OCI-LY7 (cell line): ENCODE measurements at regions not wholly inside any gene's neighbourhood (a gene's known extent, or its start where the extent isn't known, plus 50 kb on each side); places are given as distances from the start of the nearest gene placed in this dataset.

Experiments used
- BruUV-seq: library from RNA; stranded (reverse); fragments of 400-500 nt; replicated peaks from 2 replicates; lab custom pipeline; 2021; lab: Mats Ljungman, UMichigan
- CTCF ChIA-PET: fragments of 300-600 bp; sonication (Branson Sonifier 250); formaldehyde crosslinking; loops from one replicate; lab custom pipeline; 2022; ENCODE audit warnings: antibody characterized with exemption; ENCODE audit not compliant: unreplicated experiment; lab: Charles Lee
- POLR2A ChIA-PET: fragments of 300-600 bp; sonication (Branson Sonifier 250); formaldehyde crosslinking; loops from one replicate; lab custom pipeline; 2022; ENCODE audit warnings: antibody characterized with exemption; lab: Charles Lee
- DNase-seq: peaks from one replicate; pipeline ENCODE4 v3.0.0-alpha.2; 2015; ENCODE audit warnings: low spot score
- H2AFZ ChIP-seq: fragments of 200-600 bp; sonication (generic), shearing (Covaris generic); 2 replicates; pipeline ENCODE4 v1.6.1; 2014; ENCODE audit warnings: mild to moderate bottlenecking, antibody characterized with exemption, low read length, moderate library complexity
- H3K27ac ChIP-seq: fragments of 200-600 bp; sonication (generic); 2 replicates; pipeline ENCODE4 v1.5.1; 2014; ENCODE audit warnings: mixed run types, low read depth, mild to moderate bottlenecking, moderate library complexity, low read length, inconsistent platforms; ENCODE audit not compliant: poor library complexity, severe bottlenecking
- H3K36me3 ChIP-seq: fragments of 200-600 bp; sonication (generic); 2 replicates; pipeline ENCODE4 v1.6.1; 2014; ENCODE audit warnings: mild to moderate bottlenecking, antibody characterized with exemption, low read length, moderate library complexity, mixed read lengths; ENCODE audit not compliant: insufficient read depth
- H3K4me1 ChIP-seq: fragments of 200-600 bp; sonication (generic); 2 replicates; pipeline ENCODE4 v1.5.1; 2014; ENCODE audit warnings: mild to moderate bottlenecking, low read length; ENCODE audit not compliant: insufficient read depth, poor library complexity, severe bottlenecking
- H3K4me2 ChIP-seq: fragments of 200-600 bp; sonication (generic); 2 replicates; pipeline ENCODE4 v1.6.1; 2014; ENCODE audit warnings: mild to moderate bottlenecking, low read length
- H3K4me3 ChIP-seq: fragments of 200-600 bp; sonication (generic); 2 replicates; pipeline ENCODE4 v1.5.1; 2014; ENCODE audit warnings: mild to moderate bottlenecking, low read depth, low read length; ENCODE audit not compliant: poor library complexity, severe bottlenecking
- H3K79me2 ChIP-seq: fragments of 200-600 bp; sonication (generic); 2 replicates; pipeline ENCODE4 v1.6.1; 2016; ENCODE audit warnings: low read depth, mild to moderate bottlenecking, low read length, moderate library complexity, mixed read lengths; ENCODE audit not compliant: insufficient read depth
- H3K9me2 ChIP-seq: fragments of 200-600 bp; sonication (generic); 2 replicates; pipeline ENCODE4 v1.6.1; 2016; ENCODE audit warnings: mild to moderate bottlenecking, low read length, mixed read lengths; ENCODE audit not compliant: insufficient read depth
- H3K9me3 ChIP-seq: fragments of 200-600 bp; sonication (generic); 2 replicates; pipeline ENCODE4 v1.6.1; 2014; ENCODE audit warnings: mild to moderate bottlenecking, mixed run types, low read length, mixed read lengths
- H4K20me1 ChIP-seq: fragments of 200-600 bp; sonication (generic); 2 replicates; pipeline ENCODE4 v1.6.1; 2014; ENCODE audit warnings: mild to moderate bottlenecking, antibody characterized with exemption, low read length, moderate library complexity, mixed read lengths; ENCODE audit not compliant: insufficient read depth
- EZH2phosphoT487 ChIP-seq: fragments of 200-600 bp; sonication (generic); IDR thresholded peaks from 2 replicates; pipeline ENCODE4 v1.6.1; 2018; ENCODE audit warnings: low read depth, borderline replicate concordance, mild to moderate bottlenecking, mixed run types, antibody characterized with exemption, low read length, moderate library complexity, mixed read lengths
- intact Hi-C: fragments of 100-400 bp; cut with micrococcal nuclease; formaldehyde crosslinking; loops from one replicate; pipeline ENCODE4 v1.10.0; 2022; ENCODE audit not compliant: unreplicated experiment
- TF ChIP-seq, protein P1 (sequence below): fragments of 200-600 bp; sonication (generic); conservative IDR thresholded peaks from 2 replicates; pipeline ENCODE4 v1.5.1; 2014; ENCODE audit warnings: mild to moderate bottlenecking, antibody characterized with exemption, low read length, moderate library complexity, mixed read lengths

DNA sequence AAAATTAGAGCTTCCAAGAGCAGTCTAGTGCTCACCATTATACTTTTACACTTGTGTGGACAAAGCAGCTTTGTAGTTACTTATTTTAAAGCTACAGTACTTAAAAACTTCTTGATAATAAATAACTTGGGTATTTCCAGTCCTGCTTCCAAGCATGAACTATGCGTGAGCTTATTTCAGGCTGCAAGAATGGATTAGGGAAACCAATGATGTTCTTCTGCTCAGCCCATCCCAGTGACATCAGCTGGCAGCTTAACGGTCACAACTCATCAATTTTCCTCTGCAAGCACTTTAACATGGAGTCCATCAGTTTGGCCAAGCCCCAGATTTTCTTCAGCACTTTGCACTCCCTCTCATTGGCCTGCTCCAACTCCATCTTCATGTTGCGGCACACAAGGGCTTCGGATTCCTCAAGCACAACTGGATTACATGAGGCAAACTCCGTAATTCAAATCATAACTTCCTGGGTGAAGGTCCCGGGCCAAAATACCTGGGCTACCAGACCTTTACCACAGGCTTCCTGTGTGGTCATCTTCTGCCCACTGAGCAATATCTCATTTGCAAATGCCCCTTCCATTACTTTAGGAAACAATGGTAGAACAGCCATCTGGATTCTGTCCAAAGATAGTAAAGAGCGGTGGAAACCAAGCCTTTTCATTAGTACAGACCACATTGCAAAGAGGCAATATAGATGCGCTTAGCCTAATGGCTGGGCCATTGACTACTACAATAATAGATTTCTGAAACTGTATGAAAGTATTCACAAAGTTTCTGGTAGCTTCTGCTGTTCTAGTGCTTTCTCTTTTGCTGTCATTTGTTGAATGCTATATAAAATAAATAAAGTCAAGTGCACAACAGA lies 87.5 kb upstream of the DAZL start:
- H3K4me3 ChIP-seq = no peak overlapping the region
- intact Hi-C loops = no loop called here
- H3K9me3 ChIP-seq = no peaks in the 10 kb centered on the region
- H3K9me2 ChIP-seq = no peaks in the 10 kb centered on the region
- DNase-seq = no peak
- H2AFZ ChIP-seq = no peak overlapping the region
- no peaks in the 10 kb centered on the region for H4K20me1 ChIP-seq
- H3K4me1 ChIP-seq = no peaks in the 10 kb centered on the region
- TF ChIP-seq, protein P1, sequence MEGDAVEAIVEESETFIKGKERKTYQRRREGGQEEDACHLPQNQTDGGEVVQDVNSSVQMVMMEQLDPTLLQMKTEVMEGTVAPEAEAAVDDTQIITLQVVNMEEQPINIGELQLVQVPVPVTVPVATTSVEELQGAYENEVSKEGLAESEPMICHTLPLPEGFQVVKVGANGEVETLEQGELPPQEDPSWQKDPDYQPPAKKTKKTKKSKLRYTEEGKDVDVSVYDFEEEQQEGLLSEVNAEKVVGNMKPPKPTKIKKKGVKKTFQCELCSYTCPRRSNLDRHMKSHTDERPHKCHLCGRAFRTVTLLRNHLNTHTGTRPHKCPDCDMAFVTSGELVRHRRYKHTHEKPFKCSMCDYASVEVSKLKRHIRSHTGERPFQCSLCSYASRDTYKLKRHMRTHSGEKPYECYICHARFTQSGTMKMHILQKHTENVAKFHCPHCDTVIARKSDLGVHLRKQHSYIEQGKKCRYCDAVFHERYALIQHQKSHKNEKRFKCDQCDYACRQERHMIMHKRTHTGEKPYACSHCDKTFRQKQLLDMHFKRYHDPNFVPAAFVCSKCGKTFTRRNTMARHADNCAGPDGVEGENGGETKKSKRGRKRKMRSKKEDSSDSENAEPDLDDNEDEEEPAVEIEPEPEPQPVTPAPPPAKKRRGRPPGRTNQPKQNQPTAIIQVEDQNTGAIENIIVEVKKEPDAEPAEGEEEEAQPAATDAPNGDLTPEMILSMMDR = no peak
- no peak for TF ChIP-seq EZH2phosphoT487
- no TSS peak for BruUV-seq
- no peaks in the 10 kb centered on the region for H3K79me2 ChIP-seq
- H3K4me2 ChIP-seq = no peak overlapping the region
- POLR2A ChIA-PET = interaction anchor here (0.6 to 1.1 kb wide), 4 partner anchors 17 to 85 kb away, joined by 3 to 5 read pairs (median 3); no protein-coding TSS in a partner anchor
- H3K27ac ChIP-seq = no peak overlapping the region
- H3K36me3 ChIP-seq = no peaks in the 10 kb centered on the region
- CTCF ChIA-PET = no interaction called here

DNA sequence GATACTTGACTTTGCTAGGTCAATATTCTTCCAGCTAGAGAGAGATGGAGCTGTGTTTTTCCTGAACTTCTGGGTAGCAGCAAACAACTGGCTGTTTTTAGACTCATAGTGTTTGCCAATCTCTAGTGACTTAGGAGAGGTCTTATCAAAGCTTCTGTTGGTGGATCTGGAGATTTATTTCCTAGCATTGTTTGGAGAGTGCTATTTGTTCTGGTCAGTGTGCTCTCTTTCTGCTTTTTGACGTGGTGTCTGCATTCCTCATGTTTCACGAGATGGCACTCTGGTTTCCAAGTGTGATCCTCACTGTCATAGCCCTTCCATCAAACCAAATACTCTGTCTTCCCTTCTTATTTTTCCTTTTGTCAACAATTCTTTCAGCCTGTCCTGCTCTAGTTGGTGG lies 88.6 kb upstream of the DAZL start:
- Histone ChIP-seq H3K9me3 (no peaks in the 10 kb centered on the region), H3K4me2 (no peak overlapping the region), H4K20me1 (no peaks in the 10 kb centered on the region), H3K36me3 (no peaks in the 10 kb centered on the region), H2AFZ (no peak overlapping the region), H3K79me2 (no peaks in the 10 kb centered on the region), H3K9me2 (no peaks in the 10 kb centered on the region), H3K4me3 (no peak overlapping the region), H3K27ac (no peak overlapping the region), H3K4me1 (no peaks in the 10 kb centered on the region)
- intact Hi-C loops = no loop called here
- ChIA-PET POLR2A (interaction anchor here (0.7 to 1.2 kb wide), 2 partner anchors 10 to 72 kb away, joined by 3 to 4 read pairs; no protein-coding TSS in a partner anchor), CTCF (no interaction called here)
- no peak for TF ChIP-seq EZH2phosphoT487
- TF ChIP-seq, protein P1 = no peak
- no peak for DNase-seq
- no TSS peak for BruUV-seq

DNA sequence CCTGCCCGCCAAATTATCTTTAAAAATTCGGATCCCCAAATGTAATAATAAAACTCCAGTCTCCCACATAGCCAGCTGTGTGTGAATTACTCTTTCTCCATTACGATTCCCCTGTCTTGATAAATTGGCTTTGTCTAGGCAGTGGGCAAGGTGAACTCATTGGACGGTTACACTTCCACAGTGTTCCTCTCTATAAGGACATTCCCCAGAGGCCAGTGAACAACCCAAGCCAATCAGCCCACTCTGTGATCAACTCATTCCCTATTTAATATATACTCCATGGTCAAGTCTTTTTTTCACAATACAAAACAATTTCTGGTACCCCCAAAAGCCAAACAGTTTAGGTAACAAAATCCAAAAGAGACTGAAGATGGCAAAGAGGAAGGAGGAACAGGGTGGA lies 90.5 kb upstream of the DAZL start:
- Histone ChIP-seq H4K20me1 (no peaks in the 10 kb centered on the region), H3K9me3 (no peaks in the 10 kb centered on the region), H3K9me2 (no peaks in the 10 kb centered on the region), H3K27ac (no peak overlapping the region), H3K4me3 (no peak overlapping the region), H3K36me3 (no peaks in the 10 kb centered on the region), H2AFZ (no peak overlapping the region), H3K79me2 (no peaks in the 10 kb centered on the region), H3K4me1 (no peaks in the 10 kb centered on the region), H3K4me2 (no peak overlapping the region)
- intact Hi-C loops = no loop called here
- ChIA-PET CTCF (no interaction called here), POLR2A (interaction anchor here (1.0 kb wide), 1 partner anchor 18 kb away, joined by 3 read pairs; no protein-coding TSS in a partner anchor)
- no TSS peak for BruUV-seq
- no peak for DNase-seq
- TF ChIP-seq EZH2phosphoT487 = no peak
- TF ChIP-seq, protein P1 = no peak
